ENCODE measurements at regions not wholly inside any gene's neighbourhood (a gene's known extent, or its start where the extent isn't known, plus 50 kb on each side); places are given as distances from the start of the nearest gene placed in this dataset.

GRCh38 chr10:29035721-29036120 is 253.1 kb upstream of the LYZL1 start:
- DNase-seq = no peak

GRCh38 chr10:29037348-29038113 is 251.3 kb upstream of the LYZL1 start:
- no peak for DNase-seq

- DNase-seq = no peak
Observed at GRCh38 chr10:29039091-29039490, 249.8 kb upstream of the LYZL1 start.

- DNase-seq = no peak
Observed at GRCh38 chr10:29039677-29040189, 249.1 kb upstream of the LYZL1 start.

GRCh38 chr10:29041616-29042015 is 247.3 kb upstream of the LYZL1 start:
- DNase-seq = no peak

GRCh38 chr10:29048506-29048905 is 240.4 kb upstream of the LYZL1 start:
- DNase-seq = no peak

- no peak for DNase-seq
Observed at GRCh38 chr10:29050081-29050480, 238.8 kb upstream of the LYZL1 start.

GRCh38 chr10:29055101-29055500 is 233.8 kb upstream of the LYZL1 start:
- no peak for DNase-seq

GRCh38 chr10:29056729-29057128 is 232.1 kb upstream of the LYZL1 start:
- no peak for DNase-seq

GRCh38 chr10:29057822-29058331 is 231.0 kb upstream of the LYZL1 start:
- DNase-seq = no peak

GRCh38 chr10:29063806-29064644 is 224.8 kb upstream of the LYZL1 start:
- DNase-seq = no peak

GRCh38 chr10:29064680-29065079 is 224.2 kb upstream of the LYZL1 start:
- DNase-seq = no peak

GRCh38 chr10:29067161-29067560 is 221.7 kb upstream of the LYZL1 start:
- no peak for DNase-seq

- no peak for DNase-seq
Observed at GRCh38 chr10:29067628-29068027, 221.2 kb upstream of the LYZL1 start.

- DNase-seq = no peak
Observed at GRCh38 chr10:29068302-29068701, 220.6 kb upstream of the LYZL1 start.

GRCh38 chr10:29068966-29069365 is 219.9 kb upstream of the LYZL1 start:
- no peak for DNase-seq

GRCh38 chr10:29069941-29070340 is 218.9 kb upstream of the LYZL1 start:
- no peak for DNase-seq

GRCh38 chr10:29078919-29079318 is 210.0 kb upstream of the LYZL1 start:
- no peak for DNase-seq

GRCh38 chr10:29081231-29081630 is 207.6 kb upstream of the LYZL1 start:
- no peak for DNase-seq

- DNase-seq = no peak
Observed at GRCh38 chr10:29081951-29082685, 206.8 kb upstream of the LYZL1 start.

- no peak for DNase-seq
Observed at GRCh38 chr10:29083096-29083495, 205.8 kb upstream of the LYZL1 start.

GRCh38 chr10:29084681-29085307 is 204.1 kb upstream of the LYZL1 start:
- DNase-seq = no peak

- no peak for DNase-seq
Observed at GRCh38 chr10:29089091-29089490, 199.8 kb upstream of the LYZL1 start.
